ENCODE measurements at regions not wholly inside any gene's neighbourhood (a gene's known extent, or its start where the extent isn't known, plus 50 kb on each side); places are given as distances from the start of the nearest gene placed in this dataset.
A peak's percentile ranks its signal among the peaks of the same experiment; 100 is the strongest.

DNA sequence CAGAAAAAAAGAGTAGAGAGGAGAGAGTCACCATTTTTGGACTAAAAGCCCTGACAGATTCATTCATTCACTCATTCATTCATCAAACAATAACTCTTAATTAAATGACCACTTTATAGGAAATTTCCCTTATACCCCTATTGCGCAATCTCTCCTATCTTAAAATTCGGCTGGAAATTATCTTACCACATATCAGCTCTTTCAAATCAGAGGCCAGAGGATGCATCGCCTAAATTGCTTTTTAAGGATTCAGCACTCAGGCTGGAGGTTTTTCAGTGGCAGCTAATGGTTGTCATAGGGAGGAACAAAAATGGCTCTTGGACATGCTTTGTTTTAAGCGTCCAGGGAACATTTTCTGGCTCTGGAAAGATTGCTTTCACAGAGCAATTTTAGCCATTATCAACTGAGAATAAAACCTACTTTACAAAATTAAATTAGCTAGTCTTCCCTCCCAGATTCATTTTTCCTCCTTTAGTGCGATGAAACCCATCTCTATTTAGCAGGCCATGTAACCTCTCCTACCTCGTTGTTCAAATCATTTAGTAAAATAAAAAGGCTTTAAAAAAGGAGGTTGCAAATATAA, 115.2 kb downstream of the OLFM4 start:
- DNase-seq (ENCODE audit: low read depth in 4 of 4, low spot score in 2 of 4) = no peak

GRCh38 chr13:53144826-53145225, 116.2 kb downstream of the OLFM4 start:
- DNase-seq (ENCODE audit: low read depth in 4 of 4, low spot score in 2 of 4) = no peak

GRCh38 chr13:53150568-53150967, 122.0 kb downstream of the OLFM4 start:
- DNase-seq (ENCODE audit: low read depth in 4 of 4, low spot score in 2 of 4) = no peak

DNA sequence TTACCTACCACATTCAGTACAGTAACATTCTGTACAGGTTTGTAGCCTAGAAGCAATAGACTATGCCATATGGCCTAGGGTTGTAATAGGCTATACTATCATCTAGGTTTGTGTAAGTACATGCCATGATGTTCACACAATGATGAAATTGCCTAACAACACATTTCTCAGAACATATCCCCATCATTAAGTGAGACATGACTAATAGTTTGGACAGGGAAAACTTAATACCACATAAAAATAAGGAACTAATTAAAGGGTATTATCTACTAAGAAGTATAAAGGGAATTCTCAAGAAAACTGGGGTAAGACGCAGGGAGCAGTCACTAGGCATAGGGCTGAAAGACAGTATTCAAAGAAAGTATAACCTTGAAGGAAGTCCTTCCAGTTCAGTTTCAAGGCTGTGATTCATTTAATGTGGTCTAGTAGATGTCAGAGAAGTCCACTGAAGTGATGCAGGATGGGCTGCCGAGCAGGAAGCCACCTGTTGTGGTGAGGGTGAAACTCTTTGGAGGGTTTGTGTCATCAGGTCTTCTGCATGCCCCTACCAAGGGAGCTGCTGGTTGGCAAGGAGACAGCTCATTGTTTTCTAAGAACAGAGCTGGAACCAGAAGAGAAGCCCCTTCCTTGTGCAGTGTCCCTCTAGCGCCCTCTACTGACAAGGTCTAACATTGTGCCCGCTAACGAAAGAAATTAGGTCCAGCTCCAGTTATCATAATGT, 122.9 kb downstream of the OLFM4 start:
- peak; percentile 17 to 54 (median 28) for DNase-seq (ENCODE audit: low read depth in 4 of 4, low spot score in 2 of 4)

DNA sequence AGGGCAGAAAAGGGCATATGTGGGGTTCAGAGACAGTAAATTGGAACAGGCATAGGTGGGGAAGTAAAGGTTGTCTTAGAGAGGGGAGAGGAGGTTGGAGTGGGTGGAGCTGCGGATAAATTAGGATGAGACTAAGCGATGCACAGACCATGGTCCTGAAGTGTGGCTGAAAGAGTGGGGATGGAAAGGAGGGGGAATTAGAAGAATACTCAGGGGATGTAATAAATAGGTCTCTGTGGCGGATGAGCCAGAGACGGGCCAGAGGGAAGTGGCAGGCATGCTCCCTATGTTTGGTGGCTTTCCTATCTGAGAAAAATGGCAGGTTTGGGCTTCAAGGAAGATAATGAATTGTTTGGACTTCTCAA, 123.4 kb downstream of the OLFM4 start:
- DNase-seq (ENCODE audit: low read depth in 4 of 4, low spot score in 2 of 4) = no peak

DNA sequence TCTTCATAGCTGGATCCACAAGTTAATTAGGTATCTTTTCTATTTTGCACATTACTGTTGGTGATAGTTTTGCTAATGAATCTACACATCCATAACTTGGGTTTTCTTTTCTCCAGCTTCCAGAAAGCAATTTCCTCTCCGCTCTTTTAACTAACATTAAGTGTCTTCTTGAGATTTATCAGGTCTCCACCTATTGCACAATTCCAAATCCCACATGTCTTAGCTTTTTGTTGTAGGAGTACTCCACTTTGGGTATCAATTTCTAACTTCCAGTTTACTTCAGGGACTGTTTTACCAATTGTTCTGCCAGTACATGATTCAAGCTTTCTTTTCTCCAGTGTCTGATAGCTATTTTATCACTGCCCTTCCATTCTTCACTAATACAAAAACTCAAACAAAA, 129.6 kb downstream of the OLFM4 start:
- DNase-seq (ENCODE audit: low read depth in 4 of 4, low spot score in 2 of 4) = no peak

GRCh38 chr13:53159431-53159830, 130.8 kb downstream of the OLFM4 start:
- no peak for DNase-seq (ENCODE audit: low read depth in 4 of 4, low spot score in 2 of 4)

DNA sequence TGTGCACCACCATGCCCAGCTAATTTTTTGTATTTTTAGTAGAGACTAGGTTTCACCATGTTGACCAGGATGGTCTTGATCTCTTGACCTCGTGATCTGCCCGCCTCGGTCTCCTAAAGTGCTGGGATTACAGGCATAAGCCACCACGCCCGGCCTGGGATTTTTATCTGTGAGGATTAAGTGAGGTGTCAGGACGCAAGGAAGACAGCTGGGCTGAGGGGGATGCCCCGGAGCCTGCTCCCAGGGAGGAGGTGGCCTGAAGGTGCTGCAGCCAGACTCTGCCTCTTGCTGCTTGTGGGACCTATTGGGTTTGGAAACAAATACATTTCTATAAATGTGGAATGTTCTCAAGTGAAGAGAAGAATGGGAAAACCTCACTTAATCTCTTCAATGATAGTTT, 131.6 kb downstream of the OLFM4 start:
- no peak for DNase-seq (ENCODE audit: low read depth in 4 of 4, low spot score in 2 of 4)

- DNase-seq (ENCODE audit: low read depth in 4 of 4, low spot score in 2 of 4) = no peak
Measured at GRCh38 chr13:53161251-53161650, 132.6 kb downstream of the OLFM4 start.

- no peak for DNase-seq (ENCODE audit: low read depth in 4 of 4, low spot score in 2 of 4)
Measured at GRCh38 chr13:53165261-53165660, 136.6 kb downstream of the OLFM4 start.

GRCh38 chr13:53167561-53167960, 138.9 kb downstream of the OLFM4 start:
- DNase-seq (ENCODE audit: low read depth in 4 of 4, low spot score in 2 of 4) = no peak

GRCh38 chr13:53170910-53171309, 142.3 kb downstream of the OLFM4 start:
- no peak for DNase-seq (ENCODE audit: low read depth in 4 of 4, low spot score in 2 of 4)

GRCh38 chr13:53174545-53174944, 145.9 kb downstream of the OLFM4 start:
- DNase-seq (ENCODE audit: low read depth in 4 of 4, low spot score in 2 of 4) = no peak

- no peak for DNase-seq (ENCODE audit: low read depth in 4 of 4, low spot score in 2 of 4)
Measured at GRCh38 chr13:53180684-53181083, 152.1 kb downstream of the OLFM4 start.

- DNase-seq (ENCODE audit: low read depth in 4 of 4, low spot score in 2 of 4) = no peak
Measured at GRCh38 chr13:53182724-53183123, 154.1 kb downstream of the OLFM4 start.

GRCh38 chr13:53188120-53188519, 159.5 kb downstream of the OLFM4 start:
- no peak for DNase-seq (ENCODE audit: low read depth in 4 of 4, low spot score in 2 of 4)

DNA sequence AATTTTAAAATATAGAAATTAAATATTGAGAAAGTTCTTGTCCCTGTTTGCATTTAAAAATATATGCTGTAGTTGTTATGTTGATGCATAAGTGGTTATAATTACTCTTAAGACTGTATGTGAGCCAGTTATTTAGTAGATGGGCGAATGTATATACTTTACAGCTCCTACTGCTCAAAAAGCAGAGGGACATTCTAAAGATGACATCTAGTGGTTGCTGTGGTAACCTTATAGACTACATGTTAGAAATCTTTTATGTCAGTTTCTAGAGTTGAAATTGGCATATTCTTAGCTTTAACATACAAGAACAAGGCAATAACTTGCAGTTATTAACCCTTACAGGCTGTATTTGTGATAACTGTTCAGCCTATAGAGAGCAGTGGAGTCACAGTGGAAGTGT, 160.5 kb downstream of the OLFM4 start:
- DNase-seq (ENCODE audit: low read depth in 4 of 4, low spot score in 2 of 4) = no peak

- DNase-seq (ENCODE audit: low read depth in 4 of 4, low spot score in 2 of 4) = no peak
Measured at GRCh38 chr13:53191091-53191490, 162.5 kb downstream of the OLFM4 start.

DNA sequence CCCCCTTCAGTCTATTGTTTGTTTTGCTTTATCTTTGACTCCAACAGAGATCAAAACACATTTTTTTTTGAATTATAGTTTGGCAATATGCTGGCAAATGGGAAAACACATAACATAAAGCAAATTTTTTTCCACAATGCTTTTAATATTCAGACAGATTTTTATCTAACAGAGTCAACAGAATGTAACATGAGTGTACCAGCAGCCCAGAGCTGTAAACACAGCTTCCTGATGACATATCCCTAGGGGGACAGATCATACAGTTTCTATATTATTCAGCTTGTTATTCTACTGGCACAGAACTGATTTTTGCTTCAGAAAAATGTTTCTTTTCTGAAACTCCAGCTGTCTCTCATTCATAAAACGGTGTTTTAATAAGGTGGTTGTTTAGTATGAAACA, 168.8 kb downstream of the OLFM4 start:
- DNase-seq (ENCODE audit: low read depth in 4 of 4, low spot score in 2 of 4) = no peak

- no peak for DNase-seq (ENCODE audit: low read depth in 4 of 4, low spot score in 2 of 4)
Measured at GRCh38 chr13:53198017-53198416, 169.4 kb downstream of the OLFM4 start.

DNA sequence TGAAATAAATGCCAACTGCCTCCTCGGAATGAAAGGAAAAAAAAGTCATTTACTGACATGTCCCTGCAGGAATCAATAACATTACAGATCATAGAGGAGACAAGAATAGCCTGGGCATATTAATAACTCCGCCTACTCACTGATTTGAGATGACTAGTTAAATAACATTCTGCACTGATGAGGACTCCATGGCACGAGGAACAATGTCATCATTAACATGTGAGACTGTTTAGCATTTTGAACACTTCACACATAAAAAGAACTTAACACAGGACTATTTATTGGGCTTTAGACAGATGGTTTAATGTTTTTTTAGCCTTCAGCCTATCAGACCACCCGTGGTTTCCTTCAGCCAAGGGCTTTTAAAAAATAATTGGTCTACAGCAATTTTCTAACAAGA, 170.1 kb downstream of the OLFM4 start:
- DNase-seq (ENCODE audit: low read depth in 4 of 4, low spot score in 2 of 4) = no peak

DNA sequence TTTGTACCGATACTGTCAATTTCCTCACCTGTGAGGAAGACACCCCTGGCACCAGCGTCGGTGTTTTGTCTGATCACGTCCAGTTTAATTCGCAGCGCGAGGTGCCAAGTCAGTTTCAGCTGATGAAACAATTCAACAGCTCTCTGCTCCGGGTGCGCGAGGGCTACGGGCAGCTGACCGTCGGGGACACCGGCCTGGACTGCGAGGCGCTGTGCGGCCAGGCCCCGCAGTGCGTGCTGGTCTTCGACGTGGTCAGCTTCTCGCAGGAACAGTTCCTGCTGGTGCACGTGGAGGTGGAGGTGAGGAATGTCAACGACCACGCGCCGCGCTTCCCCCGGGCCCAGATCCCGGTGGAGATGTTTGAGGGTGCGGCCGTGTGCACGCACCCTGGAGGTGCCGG, 171.5 kb downstream of the OLFM4 start:
- DNase-seq (ENCODE audit: low read depth in 4 of 4, low spot score in 2 of 4) = no peak
